Activated CD8-positive, alpha-beta memory T cell treated with anti-CD3 and anti-CD28 coated beads, Interleukin-2, amount 50 U/mL, for 1 hour (primary cell): ENCODE measurements at regions not wholly inside any gene's neighbourhood (a gene's known extent, or its start where the extent isn't known, plus 50 kb on each side); places are given as distances from the start of the nearest gene placed in this dataset.
"Not testable (repeated sequence)": the region's sequence is repeated elsewhere in the genome, so short reads cannot be mapped to it uniquely, and the experiment has no call there.

Experiments used
- DNase-seq: peaks from one replicate; pipeline ENCODE4 v3.0.0-alpha.2; 2020; ENCODE audit errors: extremely low read depth

- DNase-seq = no peak
Observed at GRCh38 chrX:102784550-102784949, 64.0 kb downstream of the GPRASP3 start.

- DNase-seq = no peak
Observed at GRCh38 chrX:102787283-102787682, 66.7 kb downstream of the GPRASP3 start.

- DNase-seq = no peak
Observed at GRCh38 chrX:102808336-102808735, 87.8 kb downstream of the GPRASP3 start.

GRCh38 chrX:102818269-102818668, 97.7 kb downstream of the GPRASP3 start:
- DNase-seq = not testable (repeated sequence)

- DNase-seq = no peak
Observed at GRCh38 chrX:102832661-102833060, 104.4 kb upstream of the RAB40AL start.

GRCh38 chrX:102833136-102833535, 103.9 kb upstream of the RAB40AL start:
- DNase-seq = no peak

- no peak for DNase-seq
Observed at GRCh38 chrX:102835504-102836146, 101.4 kb upstream of the RAB40AL start.

GRCh38 chrX:102837847-102838246, 99.2 kb upstream of the RAB40AL start:
- DNase-seq = no peak

- no peak for DNase-seq
Observed at GRCh38 chrX:102840871-102841705, 96.0 kb upstream of the RAB40AL start.

GRCh38 chrX:102841706-102842003, 95.4 kb upstream of the RAB40AL start:
- no peak for DNase-seq

GRCh38 chrX:102845020-102845419, 92.1 kb upstream of the RAB40AL start:
- no peak for DNase-seq

- no peak for DNase-seq
Observed at GRCh38 chrX:102846544-102847236, 90.4 kb upstream of the RAB40AL start.

- no peak for DNase-seq
Observed at GRCh38 chrX:102847362-102847761, 89.7 kb upstream of the RAB40AL start.

- DNase-seq = no peak
Observed at GRCh38 chrX:102849396-102849795, 87.7 kb upstream of the RAB40AL start.

- not testable (repeated sequence) for DNase-seq
Observed at GRCh38 chrX:102858826-102859549, 78.1 kb upstream of the RAB40AL start.

- DNase-seq = no peak
Observed at GRCh38 chrX:102859550-102859871, 77.6 kb upstream of the RAB40AL start.

GRCh38 chrX:102860235-102860634, 76.8 kb upstream of the RAB40AL start:
- no peak for DNase-seq

- peak; percentile 19 for DNase-seq
Observed at GRCh38 chrX:102863735-102864134, 73.3 kb upstream of the RAB40AL start.

GRCh38 chrX:102866981-102867656, 70.0 kb upstream of the RAB40AL start:
- no peak for DNase-seq

- DNase-seq = no peak
Observed at GRCh38 chrX:102883491-102883890, 53.6 kb upstream of the RAB40AL start.
